Loucy (cell line): ENCODE measurements at regions not wholly inside any gene's neighbourhood (a gene's known extent, or its start where the extent isn't known, plus 50 kb on each side); places are given as distances from the start of the nearest gene placed in this dataset.

ENCODE experiments used
- H2AFZ ChIP-seq: fragments of 200-600 bp; sonication (generic); 2 replicates; pipeline ENCODE4 v1.6.0; 2016; ENCODE audit warnings: antibody characterized with exemption, mild to moderate bottlenecking, low read length, moderate library complexity
- H3F3A ChIP-seq: fragments of 200-600 bp; 2 replicates; pipeline ENCODE4 v1.6.0; 2016; ENCODE audit warnings: antibody characterized with exemption, low read depth, mild to moderate bottlenecking
- H3K27me3 ChIP-seq: fragments of 200-600 bp; sonication (generic); 2 replicates; pipeline ENCODE4 v1.6.1; 2014; ENCODE audit warnings: low read length, mild to moderate bottlenecking; ENCODE audit not compliant: insufficient read depth, poor library complexity, severe bottlenecking
- H3K36me3 ChIP-seq: fragments of 200-600 bp; sonication (generic); 2 replicates; pipeline ENCODE4 v1.6.1; 2016; ENCODE audit warnings: low read length; ENCODE audit not compliant: insufficient read depth
- H3K4me1 ChIP-seq: fragments of 200-600 bp; sonication (generic); 2 replicates; pipeline ENCODE4 v1.5.1; 2014; ENCODE audit warnings: low read length, mild to moderate bottlenecking; ENCODE audit not compliant: insufficient read depth, poor library complexity, severe bottlenecking
- H3K4me2 ChIP-seq: fragments of 200-600 bp; sonication (generic); 2 replicates; pipeline ENCODE4 v1.6.0; 2014; ENCODE audit warnings: antibody characterized with exemption, low read length, low read depth, mild to moderate bottlenecking; ENCODE audit not compliant: poor library complexity, severe bottlenecking
- H3K4me3 ChIP-seq: fragments of 200-600 bp; sonication (generic); 2 replicates; pipeline ENCODE4 v1.5.1; 2014; ENCODE audit warnings: low read length, mild to moderate bottlenecking, mixed read lengths; ENCODE audit not compliant: poor library complexity, severe bottlenecking
- H3K79me2 ChIP-seq: fragments of 200-600 bp; sonication (generic); 2 replicates; pipeline ENCODE4 v1.6.1; 2014; ENCODE audit warnings: low read length; ENCODE audit not compliant: insufficient read depth
- H3K9ac ChIP-seq: fragments of 200-600 bp; sonication (generic); 2 replicates; pipeline ENCODE4 v1.6.0; 2014; ENCODE audit warnings: mild to moderate bottlenecking, low read depth, low read length, moderate library complexity; ENCODE audit not compliant: poor library complexity, severe bottlenecking
- H3K9me2 ChIP-seq: fragments of 200-600 bp; sonication (generic); replicated peaks from 2 replicates; pipeline ENCODE4 v1.6.1; 2016; ENCODE audit warnings: low read depth, low read length, mixed read lengths
- H3K9me3 ChIP-seq: fragments of 200-600 bp; sonication (generic); 2 replicates; pipeline ENCODE4 v1.6.1; 2014; ENCODE audit warnings: mild to moderate bottlenecking, antibody characterized with exemption, low read length, low read depth; ENCODE audit not compliant: insufficient read depth
- H4K20me1 ChIP-seq: fragments of 200-600 bp; sonication (generic); 2 replicates; pipeline ENCODE4 v1.6.0; 2014; ENCODE audit warnings: antibody characterized with exemption, low read length, mild to moderate bottlenecking; ENCODE audit not compliant: insufficient read depth, poor library complexity, severe bottlenecking
- EZH2phosphoT487 ChIP-seq: fragments of 200-600 bp; IDR thresholded peaks from 2 replicates; pipeline ENCODE4 v1.6.1; 2018; ENCODE audit warnings: antibody characterized with exemption, mild to moderate bottlenecking, moderate library complexity, borderline replicate concordance
- TF ChIP-seq, protein P1 (sequence below): fragments of 200-600 bp; sonication (generic); conservative IDR thresholded peaks from 2 replicates; pipeline ENCODE4 v1.5.1; 2014; ENCODE audit warnings: mild to moderate bottlenecking, antibody characterized with exemption, low read length

DNA sequence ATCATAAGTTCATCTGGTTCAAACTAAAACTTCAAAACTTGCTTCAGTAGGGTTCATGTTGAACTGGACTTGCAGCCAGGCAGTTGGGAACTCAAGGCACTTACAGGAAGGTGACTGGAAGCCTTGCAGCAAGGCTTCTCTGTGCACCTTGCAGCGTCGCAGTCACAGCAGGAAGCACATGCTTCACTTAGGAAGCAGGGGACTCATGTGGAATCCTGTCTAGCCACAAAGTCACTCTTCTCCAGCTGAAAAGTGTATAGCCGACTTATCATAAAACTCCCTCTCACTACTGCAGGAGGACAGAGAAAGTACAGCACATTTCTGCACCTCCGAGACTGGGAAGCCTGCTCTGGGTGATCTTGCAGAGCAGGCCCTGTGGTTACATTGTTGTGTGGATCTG is 114.0 kb upstream of the PRB2 start:
- H3K4me3 ChIP-seq: no peak overlapping the region
- H3K36me3 ChIP-seq: no peaks in the 10 kb centered on the region
- no peak overlapping the region for H3K9ac ChIP-seq
- H3K9me2 ChIP-seq: no peaks in the 10 kb centered on the region
- no peaks in the 10 kb centered on the region for H3K9me3 ChIP-seq
- no peak for TF ChIP-seq EZH2phosphoT487
- TF ChIP-seq, protein P1, sequence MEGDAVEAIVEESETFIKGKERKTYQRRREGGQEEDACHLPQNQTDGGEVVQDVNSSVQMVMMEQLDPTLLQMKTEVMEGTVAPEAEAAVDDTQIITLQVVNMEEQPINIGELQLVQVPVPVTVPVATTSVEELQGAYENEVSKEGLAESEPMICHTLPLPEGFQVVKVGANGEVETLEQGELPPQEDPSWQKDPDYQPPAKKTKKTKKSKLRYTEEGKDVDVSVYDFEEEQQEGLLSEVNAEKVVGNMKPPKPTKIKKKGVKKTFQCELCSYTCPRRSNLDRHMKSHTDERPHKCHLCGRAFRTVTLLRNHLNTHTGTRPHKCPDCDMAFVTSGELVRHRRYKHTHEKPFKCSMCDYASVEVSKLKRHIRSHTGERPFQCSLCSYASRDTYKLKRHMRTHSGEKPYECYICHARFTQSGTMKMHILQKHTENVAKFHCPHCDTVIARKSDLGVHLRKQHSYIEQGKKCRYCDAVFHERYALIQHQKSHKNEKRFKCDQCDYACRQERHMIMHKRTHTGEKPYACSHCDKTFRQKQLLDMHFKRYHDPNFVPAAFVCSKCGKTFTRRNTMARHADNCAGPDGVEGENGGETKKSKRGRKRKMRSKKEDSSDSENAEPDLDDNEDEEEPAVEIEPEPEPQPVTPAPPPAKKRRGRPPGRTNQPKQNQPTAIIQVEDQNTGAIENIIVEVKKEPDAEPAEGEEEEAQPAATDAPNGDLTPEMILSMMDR: no peak
- H3K4me2 ChIP-seq: no peak overlapping the region
- no peaks in the 10 kb centered on the region for H3K27me3 ChIP-seq
- H3F3A ChIP-seq: no peaks in the 10 kb centered on the region
- no peaks in the 10 kb centered on the region for H3K79me2 ChIP-seq
- H2AFZ ChIP-seq: no peak overlapping the region
- no peaks in the 10 kb centered on the region for H4K20me1 ChIP-seq
- H3K4me1 ChIP-seq: no peaks in the 10 kb centered on the region

DNA sequence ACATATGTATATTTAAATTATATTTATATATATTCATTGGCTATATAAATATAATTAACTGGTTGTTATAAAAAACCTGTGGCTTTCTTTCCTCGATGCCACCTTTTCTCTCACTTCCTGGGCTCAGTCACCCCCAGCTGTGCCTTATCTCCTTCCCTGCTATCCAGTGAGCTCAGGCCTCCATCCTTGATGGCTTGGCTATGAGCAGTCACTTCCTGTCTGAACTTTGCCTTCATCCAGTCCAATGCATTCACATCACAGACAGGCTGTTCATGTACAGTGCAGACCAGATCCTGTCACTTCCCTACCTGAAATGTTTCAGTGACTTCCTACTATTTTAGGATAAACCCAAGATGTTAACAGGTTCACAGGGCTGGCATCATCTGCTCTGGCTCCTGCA is 115.3 kb upstream of the PRB2 start:
- H3K36me3 ChIP-seq: no peaks in the 10 kb centered on the region
- H3K9ac ChIP-seq: no peak overlapping the region
- TF ChIP-seq, protein P1: no peak
- no peak for TF ChIP-seq EZH2phosphoT487
- no peak overlapping the region for H2AFZ ChIP-seq
- H3K27me3 ChIP-seq: no peaks in the 10 kb centered on the region
- no peaks in the 10 kb centered on the region for H3K4me1 ChIP-seq
- no peak overlapping the region for H3K4me2 ChIP-seq
- H3K9me3 ChIP-seq: no peaks in the 10 kb centered on the region
- H3K9me2 ChIP-seq: no peaks in the 10 kb centered on the region
- H3K79me2 ChIP-seq: no peaks in the 10 kb centered on the region
- H4K20me1 ChIP-seq: no peaks in the 10 kb centered on the region
- no peak overlapping the region for H3K4me3 ChIP-seq
- H3F3A ChIP-seq: no peaks in the 10 kb centered on the region

- no peaks in the 10 kb centered on the region for H4K20me1 ChIP-seq
- no peaks in the 10 kb centered on the region for H3K36me3 ChIP-seq
- H3K27me3 ChIP-seq: no peaks in the 10 kb centered on the region
- H3F3A ChIP-seq: no peaks in the 10 kb centered on the region
- no peaks in the 10 kb centered on the region for H3K9me2 ChIP-seq
- no peaks in the 10 kb centered on the region for H3K9me3 ChIP-seq
- H3K4me1 ChIP-seq: no peaks in the 10 kb centered on the region
- H3K9ac ChIP-seq: no peak overlapping the region
- no peak overlapping the region for H3K4me3 ChIP-seq
- H2AFZ ChIP-seq: no peak overlapping the region
- TF ChIP-seq EZH2phosphoT487: no peak
- TF ChIP-seq, protein P1: no peak
- no peak overlapping the region for H3K4me2 ChIP-seq
- H3K79me2 ChIP-seq: no peaks in the 10 kb centered on the region
These were observed 117.9 kb upstream of the PRB2 start for GRCh38 chr12:11513288-11513687.
